CD14-positive monocyte (primary cell): ENCODE measurements at regions not wholly inside any gene's neighbourhood (a gene's known extent, or its start where the extent isn't known, plus 50 kb on each side); places are given as distances from the start of the nearest gene placed in this dataset.

Experiments
- DNase-seq, 3 donors: peaks; one replicate each; pipeline ENCODE4 v3.0.0-alpha.2; 2011 to 2022
- H2AFZ ChIP-seq: 2 replicates; pipeline ENCODE4 v1.6.0; 2012; ENCODE audit warnings: mild to moderate bottlenecking, low read depth, low read length, inconsistent platforms; ENCODE audit not compliant: insufficient read depth, poor library complexity, severe bottlenecking
- H3K27ac ChIP-seq, 2 donors: 1 replicate in 1 of 2; 2 replicates in 1 of 2; pipeline ENCODE4 v1.5.1; 2012 to 2013; ENCODE audit warnings: low read length in 2 of 2, control low read depth in 1 of 2, inconsistent platforms in 1 of 2, low read depth in 1 of 2, mild to moderate bottlenecking in 1 of 2
- H3K27me3 ChIP-seq, 2 donors: one replicate each; pipeline versions ENCODE4 v1.6.0 to v1.6.1; 2011 to 2013; ENCODE audit warnings: low read length in 2 of 2; ENCODE audit not compliant: control insufficient read depth in 2 of 2, insufficient read depth in 2 of 2
- H3K36me3 ChIP-seq, 2 donors: replicated peaks in 1 of 2; 1 replicate in 1 of 2; 2 replicates in 1 of 2; pipeline versions ENCODE4 v1.5.1 to v1.6.1; 2012 to 2013; ENCODE audit warnings: low read length in 2 of 2, control low read depth in 1 of 2, inconsistent platforms in 1 of 2, mild to moderate bottlenecking in 1 of 2; ENCODE audit not compliant: insufficient read depth in 2 of 2, control insufficient read depth in 1 of 2
- H3K4me1 ChIP-seq, 2 donors: 1 replicate in 1 of 2; 2 replicates in 1 of 2; pipeline versions ENCODE4 v1.5.1 to v1.6.1; 2012 to 2013; ENCODE audit warnings: low read length in 2 of 2, control low read depth in 1 of 2, inconsistent platforms in 1 of 2, mild to moderate bottlenecking in 1 of 2, moderate library complexity in 1 of 2; ENCODE audit not compliant: insufficient read depth in 2 of 2, control insufficient read depth in 1 of 2
- H3K4me2 ChIP-seq: replicated peaks from 2 replicates; pipeline ENCODE3; 2012; ENCODE audit warnings: low read length, moderate library complexity, mild to moderate bottlenecking; ENCODE audit not compliant: poor library complexity, severe bottlenecking; ENCODE audit errors: extremely low read depth
- H3K4me3 ChIP-seq, 3 experiments: fragments of 200-600 bp in 1 of 3; sonication (generic) in 1 of 3; replicated peaks in 1 of 3; 1 replicate in 2 of 3; 2 replicates in 1 of 3; pipeline ENCODE4 v1.5.1; 2011 to 2013; ENCODE audit warnings: low read length in 3 of 3, mild to moderate bottlenecking in 3 of 3, control low read depth in 2 of 3, low read depth in 2 of 3, inconsistent platforms in 1 of 3, moderate library complexity in 1 of 3
- H3K79me2 ChIP-seq: 2 replicates; pipeline ENCODE4 v1.6.0; 2012; ENCODE audit warnings: mild to moderate bottlenecking, control low read depth, inconsistent platforms, low read length, moderate library complexity; ENCODE audit not compliant: insufficient read depth
- H3K9ac ChIP-seq: 2 replicates; pipeline ENCODE4 v1.6.0; 2017; ENCODE audit warnings: low read length, mild to moderate bottlenecking; ENCODE audit not compliant: insufficient read depth, poor library complexity, severe bottlenecking
- H3K9me3 ChIP-seq, 2 donors: replicated peaks in 1 of 2; 1 replicate in 1 of 2; 2 replicates in 1 of 2; pipeline versions ENCODE4 v1.5.1 to v1.6.1; 2012 to 2013; ENCODE audit warnings: low read length in 2 of 2, control low read depth in 1 of 2; ENCODE audit not compliant: control insufficient read depth in 1 of 2, insufficient read depth in 1 of 2
- H4K20me1 ChIP-seq: 2 replicates; pipeline ENCODE4 v1.6.0; 2012; ENCODE audit warnings: mild to moderate bottlenecking, low read length, control low read depth, moderate library complexity; ENCODE audit not compliant: insufficient read depth
- H3K27ac Mint-ChIP-seq, 7 donors: one replicate each; pipeline ENCODE4 v1.8.0; 2020; ENCODE audit warnings: mild to moderate bottlenecking in 7 of 7, mixed read lengths in 7 of 7, moderate library complexity in 6 of 7, inconsistent platforms in 2 of 7
- H3K27me3 Mint-ChIP-seq, 3 donors: one replicate each; pipeline ENCODE4 v1.8.0; 2021 to 2022; ENCODE audit warnings: low read depth in 3 of 3, mild to moderate bottlenecking in 3 of 3, mixed read lengths in 3 of 3, moderate library complexity in 3 of 3, inconsistent platforms in 1 of 3
- H3K36me3 Mint-ChIP-seq, 2 donors: one replicate each; pipeline ENCODE4 v1.8.0; 2020; ENCODE audit warnings: mixed read lengths in 2 of 2, inconsistent platforms in 1 of 2, mild to moderate bottlenecking in 1 of 2
- H3K4me1 Mint-ChIP-seq: one replicate; pipeline ENCODE4 v1.8.0; 2020; ENCODE audit warnings: mild to moderate bottlenecking, mixed read lengths
- H3K4me3 Mint-ChIP-seq, 2 donors: one replicate each; pipeline ENCODE4 v1.8.0; 2020; ENCODE audit warnings: mild to moderate bottlenecking in 2 of 2, mixed read lengths in 2 of 2, moderate library complexity in 1 of 2
- H3K9me3 Mint-ChIP-seq, 7 donors: one replicate each; pipeline ENCODE4 v1.8.0; 2020 to 2022; ENCODE audit warnings: mixed read lengths in 7 of 7, mild to moderate bottlenecking in 6 of 7, moderate library complexity in 6 of 7, inconsistent platforms in 2 of 7
- WGBS: methylation state at CpG from one replicate; pipeline ENCODE4 v1.1.5; 2013; ENCODE audit warnings: missing lambda C conversion rate; ENCODE audit not compliant: insufficient coverage; 5-methylcytosine and 5-hydroxymethylcytosine counted together
- intact Hi-C, 2 donors: fragments of 100-400 bp; cut with micrococcal nuclease; formaldehyde crosslinking; loops; one replicate each; pipeline versions ENCODE4 v1.15.0 to v1.15.1; 2023
- TF ChIP-seq, protein P1 (sequence below): fragments of 200-600 bp; IDR thresholded peaks from one replicate; pipeline ENCODE4 v1.8.0; 2022; ENCODE audit warnings: antibody characterized with exemption, mild to moderate bottlenecking

GRCh38 chr9:711761-712553 is 129.5 kb upstream of the DMRT1 start:
- no peak for DNase-seq
- peaks cover 0 to 15% of the 10 kb centered on the region in 2 donors for H3K36me3 ChIP-seq
- Mint-ChIP-seq H3K4me1 (peaks cover 15% of the 10 kb centered on the region), H3K9me3 (no peaks in the 10 kb centered on the region), H3K4me3 (no peak overlapping the region), H3K36me3 (no peaks in the 10 kb centered on the region), H3K27me3 (peaks cover 0 to 9% (median 6%) of the 10 kb centered on the region in 3 donors), H3K27ac (peak overlapping the region in 1 of 7 donors; percentile 61)
- 95% methylated on average over 22 of the region's 22 CpGs for WGBS
- no peaks in the 10 kb centered on the region for H3K79me2 ChIP-seq
- H3K27ac ChIP-seq: no peak overlapping the region
- peaks cover 11 to 13% of the 10 kb centered on the region in 2 donors for H3K4me1 ChIP-seq
- H2AFZ ChIP-seq: no peak overlapping the region
- intact Hi-C loops: no loop called here
- H3K9ac ChIP-seq: no peak overlapping the region
- no peak overlapping the region for H3K4me3 ChIP-seq
- TF ChIP-seq, protein P1, sequence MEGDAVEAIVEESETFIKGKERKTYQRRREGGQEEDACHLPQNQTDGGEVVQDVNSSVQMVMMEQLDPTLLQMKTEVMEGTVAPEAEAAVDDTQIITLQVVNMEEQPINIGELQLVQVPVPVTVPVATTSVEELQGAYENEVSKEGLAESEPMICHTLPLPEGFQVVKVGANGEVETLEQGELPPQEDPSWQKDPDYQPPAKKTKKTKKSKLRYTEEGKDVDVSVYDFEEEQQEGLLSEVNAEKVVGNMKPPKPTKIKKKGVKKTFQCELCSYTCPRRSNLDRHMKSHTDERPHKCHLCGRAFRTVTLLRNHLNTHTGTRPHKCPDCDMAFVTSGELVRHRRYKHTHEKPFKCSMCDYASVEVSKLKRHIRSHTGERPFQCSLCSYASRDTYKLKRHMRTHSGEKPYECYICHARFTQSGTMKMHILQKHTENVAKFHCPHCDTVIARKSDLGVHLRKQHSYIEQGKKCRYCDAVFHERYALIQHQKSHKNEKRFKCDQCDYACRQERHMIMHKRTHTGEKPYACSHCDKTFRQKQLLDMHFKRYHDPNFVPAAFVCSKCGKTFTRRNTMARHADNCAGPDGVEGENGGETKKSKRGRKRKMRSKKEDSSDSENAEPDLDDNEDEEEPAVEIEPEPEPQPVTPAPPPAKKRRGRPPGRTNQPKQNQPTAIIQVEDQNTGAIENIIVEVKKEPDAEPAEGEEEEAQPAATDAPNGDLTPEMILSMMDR: no peak
- H3K27me3 ChIP-seq: no peaks in the 10 kb centered on the region
- H4K20me1 ChIP-seq: no peaks in the 10 kb centered on the region
- H3K4me2 ChIP-seq: no peak overlapping the region
- H3K9me3 ChIP-seq: no peaks in the 10 kb centered on the region

DNA sequence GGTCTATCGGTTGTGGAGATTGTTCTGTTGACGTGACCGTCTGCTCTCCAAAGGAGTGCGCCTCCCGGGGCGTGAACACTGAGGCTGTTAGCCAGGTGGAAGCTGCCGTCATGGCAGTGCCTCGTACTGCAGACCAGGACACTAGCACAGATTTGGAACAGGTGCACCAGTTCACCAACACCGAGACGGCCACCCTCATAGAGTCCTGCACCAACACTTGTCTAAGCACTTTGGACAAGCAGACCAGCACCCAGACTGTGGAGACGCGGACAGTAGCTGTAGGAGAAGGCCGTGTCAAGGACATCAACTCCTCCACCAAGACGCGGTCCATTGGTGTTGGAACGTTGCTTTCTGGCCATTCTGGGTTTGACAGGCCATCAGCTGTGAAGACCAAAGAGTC is 128.9 kb upstream of the DMRT1 start:
- intact Hi-C loops: no loop called here
- Mint-ChIP-seq H3K9me3 (no peaks in the 10 kb centered on the region), H3K36me3 (no peaks in the 10 kb centered on the region), H3K4me1 (peaks cover 15% of the 10 kb centered on the region), H3K4me3 (no peak overlapping the region), H3K27ac (no peak overlapping the region), H3K27me3 (peaks cover 0 to 9% (median 6%) of the 10 kb centered on the region in 3 donors)
- no peak overlapping the region for H3K4me2 ChIP-seq
- H3K9ac ChIP-seq: no peak overlapping the region
- DNase-seq: no peak
- H3K4me3 ChIP-seq: no peak overlapping the region
- H3K27ac ChIP-seq: no peak overlapping the region
- H3K27me3 ChIP-seq: no peaks in the 10 kb centered on the region
- H3K4me1 ChIP-seq: peaks cover 11 to 13% of the 10 kb centered on the region in 2 donors
- TF ChIP-seq, protein P1: no peak
- H3K79me2 ChIP-seq: no peaks in the 10 kb centered on the region
- no peak overlapping the region for H2AFZ ChIP-seq
- no peaks in the 10 kb centered on the region for H4K20me1 ChIP-seq
- H3K9me3 ChIP-seq: no peaks in the 10 kb centered on the region
- H3K36me3 ChIP-seq: peaks cover 0 to 15% of the 10 kb centered on the region in 2 donors
- WGBS: 98% methylated on average over 12 of the region's 16 CpGs
